Bronchial epithelial cell (primary cell): ENCODE measurements at regions not wholly inside any gene's neighbourhood (a gene's known extent, or its start where the extent isn't known, plus 50 kb on each side); places are given as distances from the start of the nearest gene placed in this dataset.
"Not testable (repeated sequence)": the region's sequence is repeated elsewhere in the genome, so short reads cannot be mapped to it uniquely, and the experiment has no call there.

Experiments
- DNase-seq: peaks from one replicate; pipeline ENCODE4 v3.0.0-alpha.2; 2010; ENCODE audit warnings: low read depth
- FAIRE-seq: peaks from 2 replicates; lab custom pipeline; 2011; peaks lifted over from hg19 to GRCh38; lab: Jason Lieb, UNC
- H3K27me3 ChIP-seq: 2 replicates; pipeline ENCODE4 v1.5.1; 2011; ENCODE audit warnings: low read length; ENCODE audit not compliant: control insufficient read depth, insufficient read depth
- H3K36me3 ChIP-seq: 2 replicates; pipeline ENCODE4 v1.5.1; 2011; ENCODE audit warnings: low read length; ENCODE audit not compliant: control insufficient read depth, insufficient read depth
- H3K4me3 ChIP-seq: 2 replicates; pipeline ENCODE4 v1.5.1; 2011; ENCODE audit warnings: mild to moderate bottlenecking, low read depth, low read length, control low read depth
- TF ChIP-seq, protein P1 (sequence below): IDR thresholded peaks from 2 replicates; pipeline ENCODE4 v1.5.1; 2011; ENCODE audit warnings: mild to moderate bottlenecking, moderate library complexity, low read length, control low read depth, inconsistent platforms; ENCODE audit not compliant: insufficient read depth, severe bottlenecking

GRCh38 chr1:81729239-81729638, 71.5 kb upstream of the ADGRL2 start:
- DNase-seq (no peak), FAIRE-seq (no peak)
- no peaks in the 10 kb centered on the region for H3K27me3 ChIP-seq
- H3K4me3 ChIP-seq, result no peak overlapping the region
- no peaks in the 10 kb centered on the region for H3K36me3 ChIP-seq
- TF ChIP-seq, protein P1, sequence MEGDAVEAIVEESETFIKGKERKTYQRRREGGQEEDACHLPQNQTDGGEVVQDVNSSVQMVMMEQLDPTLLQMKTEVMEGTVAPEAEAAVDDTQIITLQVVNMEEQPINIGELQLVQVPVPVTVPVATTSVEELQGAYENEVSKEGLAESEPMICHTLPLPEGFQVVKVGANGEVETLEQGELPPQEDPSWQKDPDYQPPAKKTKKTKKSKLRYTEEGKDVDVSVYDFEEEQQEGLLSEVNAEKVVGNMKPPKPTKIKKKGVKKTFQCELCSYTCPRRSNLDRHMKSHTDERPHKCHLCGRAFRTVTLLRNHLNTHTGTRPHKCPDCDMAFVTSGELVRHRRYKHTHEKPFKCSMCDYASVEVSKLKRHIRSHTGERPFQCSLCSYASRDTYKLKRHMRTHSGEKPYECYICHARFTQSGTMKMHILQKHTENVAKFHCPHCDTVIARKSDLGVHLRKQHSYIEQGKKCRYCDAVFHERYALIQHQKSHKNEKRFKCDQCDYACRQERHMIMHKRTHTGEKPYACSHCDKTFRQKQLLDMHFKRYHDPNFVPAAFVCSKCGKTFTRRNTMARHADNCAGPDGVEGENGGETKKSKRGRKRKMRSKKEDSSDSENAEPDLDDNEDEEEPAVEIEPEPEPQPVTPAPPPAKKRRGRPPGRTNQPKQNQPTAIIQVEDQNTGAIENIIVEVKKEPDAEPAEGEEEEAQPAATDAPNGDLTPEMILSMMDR, result no peak

GRCh38 chr1:81725823-81726222, 74.9 kb upstream of the ADGRL2 start:
- Histone ChIP-seq H3K36me3 (no peaks in the 10 kb centered on the region), H3K27me3 (no peaks in the 10 kb centered on the region), H3K4me3 (no peak overlapping the region)
- TF ChIP-seq, protein P1, result no peak
- no peak for DNase-seq
- no peak for FAIRE-seq

GRCh38 chr1:81722631-81723328, 78.0 kb upstream of the ADGRL2 start:
- not testable (repeated sequence) for FAIRE-seq, DNase-seq, H3K36me3 ChIP-seq, H3K4me3 ChIP-seq, H3K27me3 ChIP-seq

DNA sequence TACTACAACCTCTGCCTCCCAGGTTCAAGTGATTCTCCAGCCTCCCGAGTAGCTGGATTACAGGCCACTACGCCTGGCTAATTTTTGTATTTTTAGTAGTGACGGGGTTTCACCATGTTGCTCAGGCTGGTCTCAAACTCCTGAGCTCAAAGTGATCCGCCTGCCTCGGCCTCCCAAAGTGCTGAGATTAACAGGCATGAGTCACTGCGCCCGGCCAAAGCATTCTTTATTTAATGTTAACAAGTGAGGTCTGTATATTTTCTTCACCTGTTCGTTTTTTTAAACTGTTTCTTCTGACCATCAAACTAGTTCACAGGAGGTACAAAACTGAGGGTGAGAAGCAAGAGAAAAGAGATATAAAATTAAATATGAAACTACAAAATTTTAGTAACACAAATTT, 80.5 kb upstream of the ADGRL2 start:
- not testable (repeated sequence) for H3K4me3 ChIP-seq, FAIRE-seq, DNase-seq, H3K27me3 ChIP-seq, H3K36me3 ChIP-seq

GRCh38 chr1:81717230-81717629, 83.5 kb upstream of the ADGRL2 start:
- H3K27me3 ChIP-seq, result no peaks in the 10 kb centered on the region
- TF ChIP-seq, protein P1, result no peak
- peak; percentile 86 for DNase-seq
- H3K4me3 ChIP-seq, result no peak overlapping the region
- no peak for FAIRE-seq
- no peaks in the 10 kb centered on the region for H3K36me3 ChIP-seq

DNA sequence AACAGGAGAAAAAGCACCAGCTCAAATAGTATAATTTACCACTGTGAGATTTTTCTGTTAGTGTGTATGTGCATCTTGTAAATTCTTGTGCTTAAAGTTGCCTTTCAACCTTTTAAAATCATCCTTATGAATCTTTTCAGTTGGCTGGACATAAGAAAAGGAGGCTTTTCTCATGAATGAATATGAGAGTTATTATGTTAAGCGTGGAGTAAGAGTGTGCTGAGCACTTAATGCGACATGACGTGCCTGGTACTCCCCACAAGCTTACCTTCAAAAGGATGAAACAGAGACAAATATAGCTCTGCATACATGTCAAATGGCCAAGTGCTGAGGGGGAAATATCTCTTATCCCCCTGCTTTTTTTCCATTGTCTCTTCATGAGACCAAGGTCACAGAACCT, 85.3 kb upstream of the ADGRL2 start:
- FAIRE-seq, result no peak
- TF ChIP-seq, protein P1, result no peak
- Histone ChIP-seq H3K4me3 (no peak overlapping the region), H3K27me3 (no peaks in the 10 kb centered on the region), H3K36me3 (no peaks in the 10 kb centered on the region)
- DNase-seq, result no peak

- DNase-seq (peak; percentile 90), FAIRE-seq (no peak)
- TF ChIP-seq, protein P1, result no peak
Measured at GRCh38 chr1:81714636-81715035, 86.1 kb upstream of the ADGRL2 start.

More at GRCh38 chr1:81714636-81715035, 86.1 kb upstream of the ADGRL2 start:
- Histone ChIP-seq H3K4me3 (no peak overlapping the region), H3K36me3 (no peaks in the 10 kb centered on the region), H3K27me3 (no peaks in the 10 kb centered on the region)
